Left lung (tissue), 4 donors: ENCODE measurements at regions not wholly inside any gene's neighbourhood (a gene's known extent, or its start where the extent isn't known, plus 50 kb on each side); places are given as distances from the start of the nearest gene placed in this dataset.

Source experiments
- ATAC-seq: fragments of 200-7000 bp; cut with Tn5 transposase; one replicate; pipeline ENCODE4 v1.9.1; 2020; ENCODE audit warnings: moderate library complexity
- DNase-seq, 4 donors: peaks; one replicate each; pipeline ENCODE4 v3.0.0-alpha.2; 2013 to 2020
- H3K27ac ChIP-seq, 2 donors: fragments of 200-600 bp; sonication (generic) in 1 of 2; one replicate each; pipeline versions ENCODE4 v1.5.0 to v1.8.0; 2020 to 2021
- H3K27me3 ChIP-seq, 2 donors: fragments of 200-600 bp; sonication (generic) in 1 of 2; one replicate each; pipeline versions ENCODE4 v1.5.0 to v1.8.0; 2020 to 2021
- H3K36me3 ChIP-seq, 2 donors: fragments of 200-600 bp; sonication (generic) in 1 of 2; one replicate each; pipeline versions ENCODE4 v1.5.0 to v1.8.0; 2020 to 2021
- H3K4me1 ChIP-seq, 2 donors: fragments of 200-600 bp; one replicate each; pipeline ENCODE4 v1.8.0; 2021
- H3K4me3 ChIP-seq, 2 donors: fragments of 200-600 bp; sonication (generic) in 1 of 2; one replicate each; pipeline versions ENCODE4 v1.5.0 to v1.8.0; 2020 to 2021; ENCODE audit warnings: mild to moderate bottlenecking in 1 of 2
- H3K9me3 ChIP-seq, 2 donors: fragments of 200-600 bp; sonication (generic) in 1 of 2; one replicate each; pipeline versions ENCODE4 v1.5.0 to v1.8.0; 2020 to 2021
- intact Hi-C, 2 donors: fragments of 100-400 bp; cut with DNase I; formaldehyde crosslinking; loops; one replicate each; pipeline versions ENCODE4 v1.11.2 to v1.14.2; 2022
- TF ChIP-seq, protein P1 (sequence below), 2 donors: fragments of 200-600 bp; sonication (generic) in 1 of 2; IDR thresholded peaks; one replicate each; pipeline versions ENCODE4 v1.5.0 to v1.8.0; 2021; ENCODE audit warnings: antibody characterized with exemption in 2 of 2
- donor health status: DM: no; HTN: yes; CAD: no.
- donor health status: DM: no; HTN: no; CAD: no.

DNA sequence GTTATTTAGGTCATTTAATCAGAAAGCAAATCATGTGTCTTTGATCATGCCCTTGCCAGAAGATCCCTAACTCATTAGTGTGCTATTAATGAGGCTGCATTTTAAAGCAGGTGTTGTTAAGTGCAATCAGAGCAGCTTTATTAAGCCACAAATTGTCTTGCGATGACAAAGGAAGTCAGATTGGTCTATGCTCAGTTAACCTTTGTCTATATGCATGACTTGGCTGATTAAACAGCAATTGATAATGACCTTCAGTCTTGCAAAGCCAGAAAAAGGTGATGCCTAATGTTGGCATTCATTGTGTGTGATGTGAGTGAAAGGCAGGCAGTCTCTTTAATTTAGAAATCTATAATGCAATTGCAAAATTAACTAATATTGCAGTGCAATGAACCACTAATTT is 166.9 kb downstream of the RND3 start:
- TF ChIP-seq, protein P1, sequence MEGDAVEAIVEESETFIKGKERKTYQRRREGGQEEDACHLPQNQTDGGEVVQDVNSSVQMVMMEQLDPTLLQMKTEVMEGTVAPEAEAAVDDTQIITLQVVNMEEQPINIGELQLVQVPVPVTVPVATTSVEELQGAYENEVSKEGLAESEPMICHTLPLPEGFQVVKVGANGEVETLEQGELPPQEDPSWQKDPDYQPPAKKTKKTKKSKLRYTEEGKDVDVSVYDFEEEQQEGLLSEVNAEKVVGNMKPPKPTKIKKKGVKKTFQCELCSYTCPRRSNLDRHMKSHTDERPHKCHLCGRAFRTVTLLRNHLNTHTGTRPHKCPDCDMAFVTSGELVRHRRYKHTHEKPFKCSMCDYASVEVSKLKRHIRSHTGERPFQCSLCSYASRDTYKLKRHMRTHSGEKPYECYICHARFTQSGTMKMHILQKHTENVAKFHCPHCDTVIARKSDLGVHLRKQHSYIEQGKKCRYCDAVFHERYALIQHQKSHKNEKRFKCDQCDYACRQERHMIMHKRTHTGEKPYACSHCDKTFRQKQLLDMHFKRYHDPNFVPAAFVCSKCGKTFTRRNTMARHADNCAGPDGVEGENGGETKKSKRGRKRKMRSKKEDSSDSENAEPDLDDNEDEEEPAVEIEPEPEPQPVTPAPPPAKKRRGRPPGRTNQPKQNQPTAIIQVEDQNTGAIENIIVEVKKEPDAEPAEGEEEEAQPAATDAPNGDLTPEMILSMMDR (IDR thresholded peaks at IDR 0.05) = no peak
- intact Hi-C loops = no loop called here
- no peak for ATAC-seq
- Histone ChIP-seq H3K4me1 (no peaks in the 10 kb centered on the region), H3K4me3 (no peak overlapping the region), H3K9me3 (peaks cover 0 to 8% of the 10 kb centered on the region in 2 donors), H3K27ac (no peak overlapping the region), H3K36me3 (no peaks in the 10 kb centered on the region), H3K27me3 (no peaks in the 10 kb centered on the region)
- DNase-seq = no peak

DNA sequence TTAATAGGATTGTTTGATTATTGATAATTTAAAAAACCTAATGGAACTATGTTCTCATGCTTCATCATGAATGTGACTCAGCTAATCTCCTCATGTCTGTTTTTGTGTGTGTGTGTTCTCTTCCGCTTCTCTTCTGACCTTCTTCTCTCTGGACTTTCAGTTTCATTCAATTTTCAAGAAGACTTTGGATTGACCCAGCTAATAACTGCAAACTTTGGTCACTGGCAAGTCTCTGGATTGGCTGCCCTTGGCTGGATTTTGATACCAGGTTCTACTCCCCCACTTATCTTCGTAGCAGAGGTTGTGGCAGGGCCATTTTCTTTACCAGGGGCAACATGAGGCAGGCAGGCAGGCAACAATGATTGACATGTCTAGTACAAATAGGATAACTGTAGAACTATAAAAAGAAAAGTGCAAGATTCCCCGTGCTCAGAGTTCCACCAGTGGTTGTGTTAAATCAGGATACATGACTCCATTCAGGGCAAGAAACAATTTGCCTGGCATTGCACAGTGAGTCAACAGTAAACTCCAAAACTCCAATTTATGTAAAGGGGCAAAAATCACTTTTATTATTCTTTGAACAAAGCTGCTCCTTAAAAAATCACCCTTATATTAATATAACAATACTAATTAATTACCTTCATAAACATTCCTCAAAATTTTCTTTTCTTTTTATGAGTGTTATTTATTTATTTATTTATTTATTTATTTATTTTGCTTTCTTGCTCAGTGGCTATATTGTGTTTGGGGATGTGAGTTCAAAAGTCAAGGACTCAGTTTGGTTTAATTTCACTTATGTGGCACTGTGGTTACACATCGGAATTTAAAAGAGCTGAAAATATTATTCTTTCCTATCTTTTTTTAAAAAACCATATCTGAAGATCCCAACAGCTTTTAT is 167.6 kb downstream of the RND3 start:
- no peak overlapping the region for H3K4me3 ChIP-seq
- intact Hi-C loops = no loop called here
- ATAC-seq (no peak), DNase-seq (no peak)
- H3K9me3 ChIP-seq = peaks cover 0 to 15% of the 10 kb centered on the region in 2 donors
- no peaks in the 10 kb centered on the region for H3K27me3 ChIP-seq
- H3K27ac ChIP-seq = no peak overlapping the region
- TF ChIP-seq, protein P1 (IDR thresholded peaks at IDR 0.05) = no peak
- no peaks in the 10 kb centered on the region for H3K36me3 ChIP-seq
- no peaks in the 10 kb centered on the region for H3K4me1 ChIP-seq

DNA sequence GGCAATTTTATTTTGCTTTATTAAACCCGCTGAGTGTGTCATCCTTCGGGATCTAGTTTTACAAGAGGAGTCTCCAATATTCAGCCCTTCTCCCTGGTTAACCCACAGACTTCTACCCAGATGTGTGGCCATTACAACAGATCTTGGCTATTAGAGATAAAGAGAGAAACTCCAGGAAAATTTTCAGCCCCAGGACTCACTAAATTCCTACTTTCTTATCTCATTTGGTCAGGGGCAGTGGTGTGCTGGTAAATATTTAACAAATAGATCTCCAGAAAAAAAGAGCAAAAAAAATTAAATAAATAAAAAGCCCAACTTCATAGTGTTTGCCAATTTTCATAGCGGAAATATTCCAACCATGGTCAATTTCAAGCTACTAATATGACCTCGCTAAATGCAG is 168.4 kb downstream of the RND3 start:
- TF ChIP-seq, protein P1 (IDR thresholded peaks at IDR 0.05) = no peak
- Histone ChIP-seq H3K27ac (no peak overlapping the region), H3K27me3 (no peaks in the 10 kb centered on the region), H3K9me3 (peaks cover 0 to 22% of the 10 kb centered on the region in 2 donors), H3K4me1 (no peaks in the 10 kb centered on the region), H3K36me3 (no peaks in the 10 kb centered on the region), H3K4me3 (no peak overlapping the region)
- intact Hi-C loops = no loop called here
- ATAC-seq (no peak), DNase-seq (no peak)

DNA sequence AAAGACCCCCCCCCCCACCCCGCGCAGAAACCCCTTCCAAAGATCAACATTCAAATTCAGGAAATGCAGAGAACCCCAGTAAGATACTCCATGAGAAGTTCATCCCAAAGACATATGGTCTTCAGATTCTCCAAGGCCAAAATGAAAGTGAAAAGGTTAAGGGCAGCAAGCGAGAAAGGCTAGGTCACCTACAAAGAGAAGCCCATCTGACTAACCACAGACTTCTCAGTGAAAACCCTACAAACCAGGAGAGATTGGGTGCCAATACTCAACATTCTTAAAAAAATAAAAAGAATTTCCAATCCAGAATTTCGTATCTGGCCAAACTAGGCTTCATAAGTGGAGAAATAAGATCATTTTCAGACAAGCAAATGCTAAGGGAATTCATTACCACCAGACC is 175.2 kb downstream of the RND3 start:
- intact Hi-C loops = no loop called here

More for the DNA sequence above, 175.2 kb downstream of the RND3 start:
- H3K9me3 ChIP-seq = peaks cover 0 to 32% of the 10 kb centered on the region in 2 donors
- no peak overlapping the region for H3K27ac ChIP-seq
- no peaks in the 10 kb centered on the region for H3K27me3 ChIP-seq
- DNase-seq (no peak), ATAC-seq (no peak)
- H3K36me3 ChIP-seq = no peaks in the 10 kb centered on the region
- H3K4me1 ChIP-seq = no peaks in the 10 kb centered on the region
- H3K4me3 ChIP-seq = no peak overlapping the region
- TF ChIP-seq, protein P1 (IDR thresholded peaks at IDR 0.05) = no peak
